ENCODE measurements at regions not wholly inside any gene's neighbourhood (a gene's known extent, or its start where the extent isn't known, plus 50 kb on each side); places are given as distances from the start of the nearest gene placed in this dataset.

GRCh38 chr3:182620723-182621434, 172.4 kb upstream of the ATP11B start:
- TF ChIP-seq, protein P1, sequence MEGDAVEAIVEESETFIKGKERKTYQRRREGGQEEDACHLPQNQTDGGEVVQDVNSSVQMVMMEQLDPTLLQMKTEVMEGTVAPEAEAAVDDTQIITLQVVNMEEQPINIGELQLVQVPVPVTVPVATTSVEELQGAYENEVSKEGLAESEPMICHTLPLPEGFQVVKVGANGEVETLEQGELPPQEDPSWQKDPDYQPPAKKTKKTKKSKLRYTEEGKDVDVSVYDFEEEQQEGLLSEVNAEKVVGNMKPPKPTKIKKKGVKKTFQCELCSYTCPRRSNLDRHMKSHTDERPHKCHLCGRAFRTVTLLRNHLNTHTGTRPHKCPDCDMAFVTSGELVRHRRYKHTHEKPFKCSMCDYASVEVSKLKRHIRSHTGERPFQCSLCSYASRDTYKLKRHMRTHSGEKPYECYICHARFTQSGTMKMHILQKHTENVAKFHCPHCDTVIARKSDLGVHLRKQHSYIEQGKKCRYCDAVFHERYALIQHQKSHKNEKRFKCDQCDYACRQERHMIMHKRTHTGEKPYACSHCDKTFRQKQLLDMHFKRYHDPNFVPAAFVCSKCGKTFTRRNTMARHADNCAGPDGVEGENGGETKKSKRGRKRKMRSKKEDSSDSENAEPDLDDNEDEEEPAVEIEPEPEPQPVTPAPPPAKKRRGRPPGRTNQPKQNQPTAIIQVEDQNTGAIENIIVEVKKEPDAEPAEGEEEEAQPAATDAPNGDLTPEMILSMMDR (IDR thresholded peaks at IDR 0.05) = no peak
- TF ChIP-seq POLR2A (IDR thresholded peaks at IDR 0.05) = no peak

Data from prostate gland (tissue), 2 donors.